GM12864 (cell line): ENCODE measurements at regions not wholly inside any gene's neighbourhood (a gene's known extent, or its start where the extent isn't known, plus 50 kb on each side); places are given as distances from the start of the nearest gene placed in this dataset.

ENCODE experiments used
- DNase-seq: peaks from one replicate; pipeline ENCODE4 v3.0.0-alpha.2; 2011; ENCODE audit warnings: low read depth
- H3K4me3 ChIP-seq: 2 replicates; pipeline ENCODE4 v1.5.1; 2011; ENCODE audit warnings: mild to moderate bottlenecking, low read depth, low read length, control low read depth
- TF ChIP-seq, protein P1 (sequence below): IDR thresholded peaks from 2 replicates; pipeline ENCODE4 v1.5.1; 2011; ENCODE audit warnings: low read depth, mild to moderate bottlenecking, moderate library complexity, low read length, control low read depth, inconsistent platforms; ENCODE audit errors: missing control alignments

DNA sequence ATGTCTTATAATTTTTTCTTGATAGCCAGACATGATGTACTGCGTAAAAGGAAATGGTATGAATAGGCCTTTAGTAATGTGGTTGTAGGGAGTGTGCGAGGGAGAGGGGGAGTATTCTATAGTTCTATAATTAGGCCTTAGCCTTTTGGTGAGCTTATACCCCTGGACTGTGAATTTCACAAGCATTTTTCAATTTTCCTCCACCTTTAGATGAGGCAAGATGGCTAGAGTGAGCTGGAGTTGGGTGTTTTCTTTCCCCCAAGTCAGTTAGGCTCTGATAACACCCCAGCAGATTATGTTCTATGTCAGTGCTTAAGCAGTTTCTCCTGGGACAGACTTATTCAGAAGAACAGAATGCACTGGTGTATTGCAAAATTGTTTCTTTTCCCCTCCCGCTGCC is 210.2 kb upstream of the NPY2R start:
- no peak for DNase-seq
- H3K4me3 ChIP-seq: no peak overlapping the region
- TF ChIP-seq, protein P1, sequence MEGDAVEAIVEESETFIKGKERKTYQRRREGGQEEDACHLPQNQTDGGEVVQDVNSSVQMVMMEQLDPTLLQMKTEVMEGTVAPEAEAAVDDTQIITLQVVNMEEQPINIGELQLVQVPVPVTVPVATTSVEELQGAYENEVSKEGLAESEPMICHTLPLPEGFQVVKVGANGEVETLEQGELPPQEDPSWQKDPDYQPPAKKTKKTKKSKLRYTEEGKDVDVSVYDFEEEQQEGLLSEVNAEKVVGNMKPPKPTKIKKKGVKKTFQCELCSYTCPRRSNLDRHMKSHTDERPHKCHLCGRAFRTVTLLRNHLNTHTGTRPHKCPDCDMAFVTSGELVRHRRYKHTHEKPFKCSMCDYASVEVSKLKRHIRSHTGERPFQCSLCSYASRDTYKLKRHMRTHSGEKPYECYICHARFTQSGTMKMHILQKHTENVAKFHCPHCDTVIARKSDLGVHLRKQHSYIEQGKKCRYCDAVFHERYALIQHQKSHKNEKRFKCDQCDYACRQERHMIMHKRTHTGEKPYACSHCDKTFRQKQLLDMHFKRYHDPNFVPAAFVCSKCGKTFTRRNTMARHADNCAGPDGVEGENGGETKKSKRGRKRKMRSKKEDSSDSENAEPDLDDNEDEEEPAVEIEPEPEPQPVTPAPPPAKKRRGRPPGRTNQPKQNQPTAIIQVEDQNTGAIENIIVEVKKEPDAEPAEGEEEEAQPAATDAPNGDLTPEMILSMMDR: no peak

DNA sequence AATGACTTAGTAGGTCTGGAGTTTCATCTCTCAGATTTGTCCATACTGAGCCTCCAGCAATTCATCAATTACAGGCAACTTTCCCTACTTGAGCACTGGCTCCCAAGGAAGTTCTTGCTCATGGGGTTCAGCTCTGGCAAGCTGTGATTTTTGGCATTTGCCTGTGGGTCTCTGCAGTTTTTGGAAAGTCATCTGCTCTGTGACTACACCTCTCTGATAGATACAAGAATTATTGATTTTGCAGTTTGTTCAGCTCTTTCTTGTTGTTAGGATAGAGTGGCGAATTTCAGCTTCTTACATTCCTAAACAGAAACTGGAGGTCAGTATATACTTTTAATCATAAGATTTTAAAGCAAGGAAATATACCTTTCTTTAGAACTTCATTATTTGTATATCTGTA is 209.7 kb upstream of the NPY2R start:
- no peak for DNase-seq
- TF ChIP-seq, protein P1: no peak
- no peak overlapping the region for H3K4me3 ChIP-seq

DNA sequence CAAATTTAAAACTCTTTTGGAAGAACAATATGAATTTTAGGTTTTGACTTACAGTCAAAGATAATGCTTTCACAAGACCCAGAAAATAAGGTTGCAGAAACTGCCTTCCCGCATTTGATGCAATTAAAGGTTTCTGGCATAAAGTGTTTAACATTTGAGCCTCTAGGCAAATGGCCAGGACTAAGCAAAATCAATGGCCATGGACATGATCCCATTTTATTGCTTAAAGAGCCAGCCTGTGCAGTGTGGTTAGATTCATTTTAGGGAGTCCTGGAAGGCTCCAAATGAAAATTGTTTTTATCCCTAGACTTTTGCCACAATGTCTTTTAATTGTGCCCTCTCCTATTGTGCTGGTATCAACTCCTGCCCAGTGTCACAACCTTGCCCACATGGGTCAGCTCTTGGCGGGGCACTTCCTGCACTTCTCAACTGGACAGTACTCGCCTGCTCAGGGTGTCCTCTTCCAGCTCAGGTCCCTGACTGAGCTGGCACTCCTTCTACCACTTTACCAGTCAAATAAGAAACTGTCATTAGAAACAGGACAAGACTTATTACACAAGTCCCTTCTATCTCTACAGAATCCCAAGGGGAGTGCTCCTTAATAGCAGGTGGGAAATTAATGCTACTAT is 208.4 kb upstream of the NPY2R start:
- DNase-seq: no peak
- no peak overlapping the region for H3K4me3 ChIP-seq
- TF ChIP-seq, protein P1: no peak

DNA sequence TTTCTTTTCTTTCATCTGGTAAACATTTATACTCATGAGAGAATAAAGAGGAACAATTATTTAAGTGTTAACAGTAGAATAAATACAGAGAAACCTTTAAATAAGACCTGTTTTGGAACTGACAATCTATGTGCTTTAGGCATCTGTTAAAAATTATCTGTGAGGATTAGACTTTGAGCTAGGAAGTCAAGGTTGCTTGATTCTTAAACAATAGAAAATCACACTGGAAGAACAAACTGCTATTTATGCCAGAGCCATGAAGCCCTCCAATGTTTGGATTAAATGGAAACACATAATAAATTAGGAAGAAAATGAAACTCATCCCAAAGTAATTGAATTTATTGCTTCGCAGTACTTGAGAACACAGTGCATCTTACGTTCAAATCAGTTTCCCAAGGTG is 207.2 kb upstream of the NPY2R start:
- no peak overlapping the region for H3K4me3 ChIP-seq
- no peak for DNase-seq
- TF ChIP-seq, protein P1: no peak

DNA sequence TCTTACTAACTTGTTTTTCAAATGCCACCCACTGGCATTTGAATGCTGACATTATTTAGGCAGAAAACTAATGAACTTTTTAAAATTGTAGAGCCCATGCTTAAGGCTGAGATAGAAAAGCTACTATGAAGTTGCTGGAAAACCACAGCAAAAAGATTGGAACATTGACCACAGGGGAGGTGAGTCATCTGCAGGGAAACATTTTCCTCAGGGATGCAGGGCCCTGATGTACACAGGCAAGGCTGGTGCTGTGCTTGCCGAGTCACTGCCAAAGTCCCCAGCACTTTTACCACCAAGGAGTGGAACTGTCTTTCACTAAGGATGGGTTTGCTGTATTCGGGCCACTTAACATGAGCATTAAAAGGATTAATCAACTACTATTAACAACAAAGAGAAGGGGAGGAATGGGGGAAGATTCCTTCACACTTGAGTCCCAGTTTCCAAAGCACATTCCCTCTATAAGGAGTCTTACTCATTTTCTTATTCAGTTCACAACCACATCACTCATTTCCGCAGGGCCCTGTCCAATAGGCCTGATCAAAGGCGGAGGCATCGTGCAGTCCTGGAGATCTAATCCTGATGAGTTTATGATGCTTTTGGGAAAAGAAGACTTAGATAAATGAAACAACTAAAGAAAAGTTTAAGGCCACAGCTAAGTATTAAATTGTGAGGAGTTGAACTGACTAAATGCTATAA is 202.9 kb upstream of the NPY2R start:
- TF ChIP-seq, protein P1: no peak
- H3K4me3 ChIP-seq: no peak overlapping the region
- no peak for DNase-seq

DNA sequence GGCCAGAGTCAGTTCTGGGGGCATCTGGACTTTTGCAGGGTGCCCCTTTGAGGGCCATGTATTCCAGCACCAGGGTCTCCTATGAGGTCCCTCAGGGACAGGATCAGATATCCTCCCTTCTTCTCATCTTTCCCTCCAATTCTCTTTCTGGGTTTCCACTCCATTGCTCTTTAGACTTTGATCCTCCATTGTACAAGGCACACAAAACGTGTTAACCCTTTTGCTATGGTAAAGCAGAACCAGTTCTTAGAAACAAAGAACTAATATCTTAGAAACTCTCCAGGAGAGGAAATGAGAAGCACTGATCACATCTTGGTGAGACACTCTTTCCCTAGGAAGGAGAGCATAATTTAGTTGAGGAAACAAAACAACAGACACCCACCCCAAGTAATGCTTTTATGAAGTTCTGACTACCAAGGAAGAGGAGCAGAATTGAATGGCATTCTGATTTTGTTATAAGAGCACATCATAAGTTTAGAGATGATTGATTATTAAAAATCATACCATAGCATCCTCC is 200.7 kb upstream of the NPY2R start:
- no peak overlapping the region for H3K4me3 ChIP-seq
- no peak for DNase-seq
- TF ChIP-seq, protein P1: no peak

DNA sequence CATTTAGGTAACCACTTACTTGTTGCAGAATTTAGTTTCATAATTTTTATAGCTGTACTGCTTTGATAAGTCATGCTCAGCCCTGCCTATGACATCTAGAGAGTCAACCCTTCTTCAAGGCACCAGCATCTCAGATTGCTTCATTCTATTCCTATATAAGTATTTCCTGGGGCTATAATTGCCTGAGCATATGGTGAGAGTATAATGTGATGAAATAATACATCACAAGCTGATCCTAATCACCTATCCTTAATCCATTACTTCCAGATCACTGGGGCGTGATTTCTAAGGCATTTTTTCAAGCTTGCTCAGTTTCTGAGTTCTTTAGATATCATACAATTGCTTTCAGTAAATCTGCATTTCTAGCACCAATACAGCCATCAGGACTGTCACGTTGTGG is 200.0 kb upstream of the NPY2R start:
- TF ChIP-seq, protein P1: no peak
- DNase-seq: no peak
- H3K4me3 ChIP-seq: no peak overlapping the region
